ELR (cell line): ENCODE measurements at regions not wholly inside any gene's neighbourhood (a gene's known extent, or its start where the extent isn't known, plus 50 kb on each side); places are given as distances from the start of the nearest gene placed in this dataset.
"Not testable (repeated sequence)": the region's sequence is repeated elsewhere in the genome, so short reads cannot be mapped to it uniquely, and the experiment has no call there.

Source experiments
- DNase-seq: peaks from one replicate; pipeline ENCODE4 v3.0.0-alpha.2; 2015; ENCODE audit warnings: low read depth

- DNase-seq: no peak
Measured at GRCh38 chr16:64297863-64298600, 823.8 kb downstream of the CDH11 start.

GRCh38 chr16:64295466-64295865 is 826.4 kb downstream of the CDH11 start:
- no peak for DNase-seq

GRCh38 chr16:64292953-64293352 is 828.9 kb downstream of the CDH11 start:
- DNase-seq: no peak

GRCh38 chr16:64292161-64292560 is 829.7 kb downstream of the CDH11 start:
- no peak for DNase-seq

- no peak for DNase-seq
Measured at GRCh38 chr16:64290461-64290860, 831.4 kb downstream of the CDH11 start.

- DNase-seq: no peak
Measured at GRCh38 chr16:64287655-64288528, 834.0 kb downstream of the CDH11 start.

GRCh38 chr16:64282181-64282580 is 839.7 kb downstream of the CDH11 start:
- DNase-seq: no peak

- no peak for DNase-seq
Measured at GRCh38 chr16:64280317-64280716, 841.5 kb downstream of the CDH11 start.

- no peak for DNase-seq
Measured at GRCh38 chr16:64278196-64278595, 843.7 kb downstream of the CDH11 start.

GRCh38 chr16:64276646-64277045 is 845.2 kb downstream of the CDH11 start:
- no peak for DNase-seq

GRCh38 chr16:64272028-64272427 is 849.8 kb downstream of the CDH11 start:
- DNase-seq: no peak

GRCh38 chr16:64269756-64270155 is 852.1 kb downstream of the CDH11 start:
- DNase-seq: no peak

GRCh38 chr16:64265756-64266155 is 856.1 kb downstream of the CDH11 start:
- no peak for DNase-seq

- DNase-seq: not testable (repeated sequence)
Measured at GRCh38 chr16:64260631-64261401, 861.0 kb downstream of the CDH11 start.

GRCh38 chr16:64254443-64255367 is 867.2 kb downstream of the CDH11 start:
- DNase-seq: no peak

GRCh38 chr16:64253525-64253924 is 868.3 kb downstream of the CDH11 start:
- no peak for DNase-seq

GRCh38 chr16:64253096-64253495 is 868.8 kb downstream of the CDH11 start:
- no peak for DNase-seq

- DNase-seq: no peak
Measured at GRCh38 chr16:64251742-64252141, 870.1 kb downstream of the CDH11 start.

GRCh38 chr16:64250866-64251265 is 871.0 kb downstream of the CDH11 start:
- no peak for DNase-seq

- DNase-seq: no peak
Measured at GRCh38 chr16:64242492-64242891, 879.4 kb downstream of the CDH11 start.

GRCh38 chr16:64240586-64240985 is 881.3 kb downstream of the CDH11 start:
- no peak for DNase-seq
